ENCODE measurements at regions not wholly inside any gene's neighbourhood (a gene's known extent, or its start where the extent isn't known, plus 50 kb on each side); places are given as distances from the start of the nearest gene placed in this dataset.

- Mint-ChIP-seq H3K9me3 (peaks cover 39% of the 10 kb centered on the region), H3K4me3 (no peak overlapping the region), H3K27me3 (ENCODE audit: low read depth) (peaks cover 9% of the 10 kb centered on the region), H3K36me3 (ENCODE audit: low read depth) (no peaks in the 10 kb centered on the region), H3K27ac (no peak overlapping the region), H3K4me1 (peaks cover 4% of the 10 kb centered on the region)
- TF ChIP-seq CTCF (IDR thresholded peaks at IDR 0.05; ENCODE audit: unreplicated experiment in 3 of 3), result no peak
Measured at GRCh38 chr4:26093551-26093950, 179.5 kb downstream of the SMIM20 start.

- TF ChIP-seq CTCF (IDR thresholded peaks at IDR 0.05; ENCODE audit: unreplicated experiment in 3 of 3), result no peak
- Mint-ChIP-seq H3K4me3 (no peak overlapping the region), H3K9me3 (peaks cover 42% of the 10 kb centered on the region), H3K4me1 (no peaks in the 10 kb centered on the region), H3K27ac (no peak overlapping the region), H3K27me3 (ENCODE audit: low read depth) (peaks cover 6% of the 10 kb centered on the region), H3K36me3 (ENCODE audit: low read depth) (no peaks in the 10 kb centered on the region)
Measured at GRCh38 chr4:26094076-26094475, 180.1 kb downstream of the SMIM20 start.

GRCh38 chr4:26094911-26095310, 180.9 kb downstream of the SMIM20 start:
- H3K27ac Mint-ChIP-seq, result no peak overlapping the region
- H3K4me1 Mint-ChIP-seq, result no peaks in the 10 kb centered on the region
- H3K4me3 Mint-ChIP-seq, result no peak overlapping the region
- no peak for TF ChIP-seq CTCF (IDR thresholded peaks at IDR 0.05; ENCODE audit: unreplicated experiment in 3 of 3)
- H3K27me3 Mint-ChIP-seq (ENCODE audit: low read depth), result peaks cover 6% of the 10 kb centered on the region
- H3K9me3 Mint-ChIP-seq, result peaks cover 44% of the 10 kb centered on the region
- H3K36me3 Mint-ChIP-seq (ENCODE audit: low read depth), result no peaks in the 10 kb centered on the region

- peaks cover 6% of the 10 kb centered on the region for H3K27me3 Mint-ChIP-seq (ENCODE audit: low read depth)
- no peak for TF ChIP-seq CTCF (IDR thresholded peaks at IDR 0.05; ENCODE audit: unreplicated experiment in 3 of 3)
Measured at GRCh38 chr4:26099967-26100366, 185.9 kb downstream of the SMIM20 start.

GRCh38 chr4:26101011-26101410, 187.0 kb downstream of the SMIM20 start:
- Mint-ChIP-seq H3K36me3 (ENCODE audit: low read depth) (no peaks in the 10 kb centered on the region), H3K4me3 (no peak overlapping the region), H3K27ac (no peak overlapping the region), H3K27me3 (ENCODE audit: low read depth) (peaks cover 6% of the 10 kb centered on the region), H3K9me3 (peaks cover 31% of the 10 kb centered on the region), H3K4me1 (peaks cover 8% of the 10 kb centered on the region)
- TF ChIP-seq CTCF (IDR thresholded peaks at IDR 0.05; ENCODE audit: unreplicated experiment in 3 of 3), result no peak

More at GRCh38 chr4:26099967-26100366, 185.9 kb downstream of the SMIM20 start:
- Mint-ChIP-seq H3K9me3 (peaks cover 33% of the 10 kb centered on the region), H3K4me3 (no peak overlapping the region), H3K4me1 (no peaks in the 10 kb centered on the region), H3K36me3 (ENCODE audit: low read depth) (no peaks in the 10 kb centered on the region), H3K27ac (no peak overlapping the region)

GRCh38 chr4:26104056-26104685, 190.2 kb downstream of the SMIM20 start:
- Mint-ChIP-seq H3K36me3 (ENCODE audit: low read depth) (no peaks in the 10 kb centered on the region), H3K4me1 (peaks cover 19% of the 10 kb centered on the region), H3K27me3 (ENCODE audit: low read depth) (peaks cover 3% of the 10 kb centered on the region), H3K4me3 (no peak overlapping the region), H3K9me3 (peaks cover 11% of the 10 kb centered on the region), H3K27ac (no peak overlapping the region)
- no peak for TF ChIP-seq CTCF (IDR thresholded peaks at IDR 0.05; ENCODE audit: unreplicated experiment in 3 of 3)
